ENCODE measurements at regions not wholly inside any gene's neighbourhood (a gene's known extent, or its start where the extent isn't known, plus 50 kb on each side); places are given as distances from the start of the nearest gene placed in this dataset.
"Not testable (repeated sequence)": the region's sequence is repeated elsewhere in the genome, so short reads cannot be mapped to it uniquely, and the experiment has no call there.

DNA sequence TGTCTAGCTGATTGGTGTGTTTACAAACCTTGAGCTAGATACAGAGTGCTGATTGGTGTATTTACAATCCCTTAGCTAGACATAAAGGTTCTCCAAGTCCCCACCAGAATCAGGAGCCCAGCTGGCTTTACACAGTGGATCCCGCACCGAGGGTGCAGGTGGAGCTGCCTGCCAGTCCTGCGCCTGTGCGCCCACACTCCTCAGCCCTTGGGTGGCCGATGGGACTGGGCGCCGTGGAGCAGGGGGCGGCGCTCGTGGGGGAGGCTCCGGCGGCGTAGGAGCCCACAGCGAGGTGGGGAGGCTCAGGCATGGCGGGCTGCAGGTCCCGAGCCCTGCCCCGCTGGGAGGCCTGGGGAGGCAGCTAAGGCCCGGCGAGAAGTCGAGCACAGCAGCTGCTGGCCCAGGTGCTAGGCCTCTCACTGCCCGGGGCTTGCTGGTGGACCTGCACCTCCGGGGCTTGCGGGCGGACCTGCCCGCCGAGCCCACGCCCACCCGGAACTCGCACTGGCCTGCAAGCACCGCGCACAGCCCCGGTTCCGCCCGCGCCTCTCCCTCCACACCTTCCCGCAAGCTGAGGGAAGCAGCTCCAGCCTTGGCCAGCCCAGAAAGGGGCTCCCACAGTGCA is 51.0 kb upstream of the CDYL start:
- not testable (repeated sequence) for DNase-seq (ENCODE audit: low read depth)

DNA sequence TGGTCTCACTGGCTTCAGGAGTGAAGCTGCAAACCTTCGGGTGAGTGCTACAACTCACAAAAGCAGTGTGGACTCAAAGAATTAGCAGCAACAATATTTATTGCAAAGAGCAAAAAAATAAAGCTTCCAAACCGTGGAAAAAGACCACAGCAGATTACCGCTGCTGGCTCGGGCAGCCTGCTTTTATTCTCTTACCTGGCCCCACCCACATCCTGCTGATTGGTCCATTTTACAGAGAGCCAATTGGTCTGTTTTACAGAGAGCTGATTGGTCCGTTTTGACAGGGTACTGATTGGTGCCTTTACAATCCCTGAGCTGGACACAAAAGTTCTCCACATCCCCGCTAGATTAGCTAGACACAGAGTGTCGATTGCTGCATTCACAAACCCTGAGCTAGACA is 51.5 kb upstream of the CDYL start:
- not testable (repeated sequence) for DNase-seq (ENCODE audit: low read depth)

DNA sequence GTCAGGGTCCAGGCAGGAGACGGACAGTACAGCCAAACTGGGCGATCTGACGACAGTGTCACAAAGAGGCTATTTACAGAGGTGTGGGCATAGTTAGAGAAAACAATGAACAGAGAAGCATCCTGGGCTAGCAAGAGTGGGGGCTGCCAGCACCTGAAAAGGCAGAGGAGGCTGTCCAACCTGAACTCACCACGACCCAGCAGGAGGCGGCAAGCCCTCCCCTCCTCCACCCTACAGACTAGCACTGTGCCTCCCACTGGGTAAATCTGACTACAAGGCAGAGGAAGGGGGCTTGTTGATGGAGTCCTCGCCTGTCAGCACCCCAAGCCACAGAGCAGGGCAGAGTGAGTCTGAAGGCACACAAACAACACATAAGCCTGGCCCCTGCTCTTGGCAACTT is 52.8 kb upstream of the CDYL start:
- DNase-seq (ENCODE audit: low read depth) = no peak

DNA sequence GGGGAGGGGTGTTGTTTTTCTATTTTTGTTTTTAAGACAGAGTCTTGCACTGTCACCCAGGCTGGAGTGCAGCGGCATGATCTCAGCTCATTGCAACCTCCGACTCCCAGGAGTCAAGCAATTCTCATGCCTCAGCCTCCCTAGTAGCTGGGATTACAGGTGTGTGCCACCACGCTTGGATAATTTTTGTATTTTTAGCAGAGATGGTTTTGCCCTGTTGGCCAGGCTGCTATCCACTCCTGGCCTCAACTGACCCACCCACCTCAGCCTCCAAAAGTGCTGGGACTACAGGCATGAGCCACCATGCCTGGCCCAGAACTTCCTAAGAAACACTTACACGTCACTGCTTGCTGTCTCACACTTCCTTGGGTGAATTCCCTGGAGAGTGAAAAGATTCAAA is 54.8 kb upstream of the CDYL start:
- not testable (repeated sequence) for DNase-seq (ENCODE audit: low read depth)

- DNase-seq (ENCODE audit: low read depth) = no peak
Observed at GRCh38 chr6:4719491-4719890, 56.7 kb upstream of the CDYL start.

DNA sequence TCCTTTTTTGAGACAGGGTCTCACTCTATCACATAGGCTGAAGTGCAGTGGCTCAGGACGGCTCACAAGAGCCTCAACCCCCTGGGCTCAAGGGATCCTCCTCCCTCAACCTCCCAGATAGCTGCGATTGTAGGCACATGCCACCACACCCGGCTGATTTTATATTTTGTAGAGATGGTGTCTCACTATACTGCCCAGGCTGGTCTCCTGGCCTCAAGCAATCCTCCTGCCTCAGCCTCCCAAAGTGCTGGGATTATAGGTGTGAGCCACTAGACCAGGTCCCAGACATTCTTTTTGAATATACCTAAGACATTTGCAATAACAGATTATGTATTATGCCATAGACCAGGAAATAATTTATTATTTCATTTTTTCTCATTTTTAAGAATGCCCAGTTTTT is 58.3 kb upstream of the CDYL start:
- DNase-seq (ENCODE audit: low read depth) = no peak

GRCh38 chr6:4717124-4717523 is 59.1 kb upstream of the CDYL start:
- no peak for DNase-seq (ENCODE audit: low read depth)

DNA sequence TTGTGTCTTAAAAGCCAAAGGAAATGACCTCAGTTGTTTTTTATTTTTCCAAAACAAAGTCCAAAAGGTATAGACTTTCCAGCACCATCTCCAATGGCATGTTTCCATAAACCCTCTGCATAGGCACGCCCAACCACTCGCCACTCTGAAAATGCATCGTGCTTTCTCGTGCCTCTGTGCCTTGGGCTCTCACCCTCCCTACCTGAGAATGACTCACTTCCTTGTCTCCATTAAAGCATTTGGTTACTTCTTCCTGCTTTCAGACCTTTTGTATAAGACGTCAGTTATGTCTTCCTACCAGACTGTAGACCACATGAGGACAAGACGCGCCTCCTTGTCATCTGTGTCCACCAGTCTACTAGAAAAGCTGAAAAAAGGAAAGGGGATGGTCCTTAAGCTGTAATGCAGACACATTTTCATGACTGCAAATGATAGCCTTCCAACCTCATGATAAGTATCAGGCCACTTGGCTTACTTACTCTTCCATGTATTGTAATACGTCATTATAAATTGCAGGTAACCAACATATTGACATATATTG is 61.2 kb upstream of the CDYL start:
- no peak for DNase-seq (ENCODE audit: low read depth)

DNA sequence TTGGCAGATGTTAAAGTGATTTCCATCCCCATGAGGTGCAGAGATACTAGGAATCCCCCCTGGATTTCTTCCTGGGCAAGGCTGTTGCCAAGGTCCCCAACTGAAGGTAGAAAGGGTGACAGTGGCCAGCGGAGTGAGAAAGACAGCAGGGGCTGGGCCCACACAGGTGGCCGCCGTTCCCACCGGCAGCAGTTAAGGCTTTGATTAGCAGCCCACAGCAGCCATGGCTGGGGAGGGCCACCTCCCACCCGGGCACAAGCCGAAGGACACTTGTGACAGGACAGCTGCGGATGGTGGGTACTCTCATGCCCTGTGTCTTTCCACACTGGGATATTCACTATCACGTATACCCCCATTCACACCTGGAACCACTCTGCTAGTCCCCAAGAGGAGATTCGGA is 63.9 kb upstream of the CDYL start:
- no peak for DNase-seq (ENCODE audit: low read depth)

DNA sequence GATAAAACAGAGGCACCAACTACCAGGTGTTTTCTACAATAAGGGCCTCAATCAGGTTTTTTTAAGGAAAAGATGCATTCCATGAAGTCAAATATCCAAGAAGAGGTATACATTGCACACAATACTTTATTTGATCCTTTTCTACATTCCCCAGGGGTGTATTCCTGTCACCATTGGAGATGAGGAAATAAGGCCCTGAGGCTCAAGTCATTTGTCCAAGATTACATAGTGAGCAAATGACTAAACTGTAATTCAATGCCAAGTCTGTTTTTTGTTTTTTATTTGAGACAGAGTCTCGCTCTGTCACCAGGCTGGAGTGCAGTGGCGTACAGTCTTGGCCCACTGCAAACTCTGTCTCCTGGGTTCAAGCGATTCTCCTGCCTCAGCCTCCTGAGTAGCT is 69.2 kb upstream of the CDYL start:
- no peak for DNase-seq (ENCODE audit: low read depth)

DNA sequence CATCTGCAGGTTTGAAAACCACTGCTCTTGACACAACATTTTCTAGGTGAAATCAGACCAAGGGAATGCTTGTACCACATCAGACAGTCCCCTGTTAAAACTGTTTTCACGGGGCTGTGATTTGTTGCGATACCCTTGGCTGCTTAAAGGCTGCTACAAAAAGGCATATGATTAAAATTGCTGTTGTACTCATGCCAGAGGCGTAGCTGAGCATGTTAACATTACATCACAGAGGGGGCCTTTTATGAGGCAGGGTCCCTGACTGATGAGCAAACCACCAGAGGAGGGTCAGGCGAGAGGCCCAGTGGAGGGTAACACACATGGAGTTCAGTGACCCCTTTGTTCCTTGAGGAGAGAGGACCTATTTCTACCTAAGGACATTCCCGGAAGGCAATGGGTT is 70.4 kb upstream of the CDYL start:
- DNase-seq (ENCODE audit: low read depth) = no peak

GRCh38 chr6:4703382-4703781 is 72.8 kb upstream of the CDYL start:
- no peak for DNase-seq (ENCODE audit: low read depth)

DNA sequence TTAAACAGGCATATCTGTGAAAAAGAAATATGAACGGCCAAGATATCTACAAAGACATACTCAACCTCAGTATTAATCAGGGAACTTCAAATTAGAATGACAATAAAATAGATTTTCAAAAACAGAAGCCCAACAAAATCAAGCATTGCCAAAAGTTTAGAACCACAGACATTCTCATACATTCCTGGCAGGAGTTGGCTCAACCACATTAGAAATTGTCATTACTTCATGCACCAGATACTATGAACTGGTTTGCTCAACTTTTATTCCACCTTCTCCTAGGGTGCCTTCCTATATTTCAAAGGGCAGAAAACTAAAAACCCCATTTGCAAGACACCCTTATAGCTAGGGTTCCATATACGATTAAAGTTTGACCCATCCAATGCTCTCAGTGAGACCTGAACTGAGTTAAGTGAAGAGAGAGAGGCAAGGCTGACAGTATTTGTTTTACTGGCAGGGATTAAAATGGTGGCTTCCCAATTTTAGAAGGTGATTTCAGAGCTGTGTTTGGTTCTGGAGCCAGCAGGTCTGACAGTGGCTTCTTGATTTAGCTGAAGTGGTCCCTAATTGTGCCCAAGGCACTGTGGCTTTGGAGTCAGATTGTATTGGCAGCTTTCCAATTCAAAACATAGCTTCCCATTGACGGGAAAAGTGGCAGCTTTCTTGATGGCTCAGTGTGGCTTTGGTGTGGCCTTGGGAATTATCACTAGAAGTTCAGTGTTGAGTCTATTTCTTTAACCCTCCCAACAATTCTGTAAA is 77.1 kb upstream of the CDYL start:
- DNase-seq (ENCODE audit: low read depth) = no peak

GRCh38 chr6:4693173-4693970 is 82.8 kb upstream of the CDYL start:
- no peak for DNase-seq (ENCODE audit: low read depth)

- DNase-seq (ENCODE audit: low read depth) = no peak
Observed at GRCh38 chr6:4692664-4693063, 83.5 kb upstream of the CDYL start.

DNA sequence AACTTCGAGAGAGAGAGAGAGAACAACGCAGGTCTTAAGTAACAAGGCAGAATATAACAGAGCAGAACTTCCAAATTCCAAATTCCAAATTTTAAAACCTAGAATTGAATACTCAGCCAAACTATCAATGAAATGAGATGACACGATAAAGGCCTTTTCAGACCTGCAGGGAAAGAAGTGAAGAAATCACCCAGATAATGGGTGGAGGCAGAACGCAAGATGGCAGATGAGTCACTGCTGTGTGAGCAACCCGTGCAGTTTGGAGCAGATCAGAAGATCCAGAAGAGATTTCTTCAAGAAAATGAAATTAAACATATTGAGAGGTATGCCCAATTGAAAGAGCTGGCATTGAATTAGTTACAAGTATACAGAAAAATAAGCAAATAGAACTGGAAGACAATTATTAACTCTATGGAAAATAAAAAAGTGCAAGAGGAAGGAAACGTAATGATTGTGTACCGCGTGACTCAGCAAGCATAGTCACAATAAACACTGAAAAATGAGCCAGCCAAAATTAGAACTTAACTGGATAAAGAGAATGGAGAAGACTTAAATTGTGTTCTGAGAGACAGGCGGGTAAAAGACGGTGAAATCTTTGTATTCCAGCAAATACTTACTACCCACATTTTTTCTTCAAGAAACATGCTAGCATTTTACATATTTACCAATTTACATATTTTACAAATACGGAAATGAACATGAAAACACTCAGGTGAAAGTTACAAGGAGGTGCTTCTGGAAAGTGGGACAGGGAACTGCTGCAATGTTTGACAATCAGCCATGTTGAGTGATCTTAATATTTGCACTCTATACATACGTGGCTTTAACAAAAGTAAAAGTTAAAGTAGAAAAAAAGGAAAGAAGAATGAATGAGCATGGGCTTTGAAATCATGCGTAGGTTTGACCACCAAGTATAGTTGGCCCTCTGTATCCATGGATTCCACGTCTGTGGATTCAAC is 87.9 kb upstream of the CDYL start:
- DNase-seq (ENCODE audit: low read depth) = no peak

DNA sequence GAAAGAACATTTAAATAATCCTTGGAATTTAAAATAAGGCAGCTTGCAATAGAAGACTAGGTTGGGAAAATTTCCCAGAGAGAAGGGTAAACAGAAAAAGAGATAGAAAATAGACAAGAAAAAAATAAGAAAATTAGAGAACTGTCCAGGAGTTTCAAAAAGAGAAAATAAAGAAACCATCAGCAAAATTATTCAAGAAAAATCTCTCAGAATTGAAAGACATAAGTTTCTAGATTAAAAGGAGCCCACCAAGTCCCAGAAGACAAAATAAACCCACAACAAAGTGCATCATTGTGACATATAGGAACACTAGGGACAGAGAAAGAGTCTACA is 88.6 kb upstream of the CDYL start:
- DNase-seq (ENCODE audit: low read depth) = no peak

DNA sequence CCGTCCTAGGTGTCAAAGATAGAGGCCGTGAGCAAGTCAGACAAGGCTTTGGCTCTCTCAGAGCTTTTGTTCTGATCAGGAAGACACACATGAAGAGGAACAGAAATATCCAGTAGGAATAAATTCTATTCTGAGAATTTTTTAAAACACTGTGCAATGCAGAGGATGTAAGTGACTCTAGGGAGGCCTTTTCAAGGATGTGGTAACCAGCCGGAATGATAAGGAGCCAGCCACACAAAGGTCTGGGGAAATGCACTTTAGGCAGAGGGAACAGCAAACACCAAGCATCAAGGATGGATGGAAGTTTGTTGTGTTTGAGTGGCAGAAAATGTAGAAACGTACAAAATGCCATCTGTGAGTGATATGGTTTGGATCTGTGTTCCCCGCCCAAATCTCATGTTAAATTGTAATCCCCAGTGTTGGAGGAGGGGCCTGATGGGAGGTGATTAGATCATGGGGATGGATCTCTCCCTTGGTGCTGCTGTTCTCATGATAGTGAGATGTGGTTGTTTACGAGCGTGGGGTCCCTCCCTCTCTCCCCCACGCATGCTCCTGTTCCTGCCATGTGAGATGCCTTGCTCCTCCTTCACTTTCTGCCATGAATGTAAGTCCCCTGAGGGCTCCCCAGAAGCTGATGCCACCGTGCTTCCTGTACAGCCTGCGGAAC is 93.6 kb upstream of the CDYL start:
- no peak for DNase-seq (ENCODE audit: low read depth)

GRCh38 chr6:4678506-4679300 is 97.5 kb upstream of the CDYL start:
- DNase-seq (ENCODE audit: low read depth) = no peak

GRCh38 chr6:4677751-4678065 is 98.5 kb upstream of the CDYL start:
- DNase-seq (ENCODE audit: low read depth) = no peak

Measured in activated gamma-delta T cell treated with anti-CD3 and anti-CD28 coated beads, Interleukin-2, amount 50 U/mL, for 16 hours (primary cell).